SKM-1 (cell line): ENCODE measurements at regions not wholly inside any gene's neighbourhood (a gene's known extent, or its start where the extent isn't known, plus 50 kb on each side); places are given as distances from the start of the nearest gene placed in this dataset.
"Not testable (repeated sequence)": the region's sequence is repeated elsewhere in the genome, so short reads cannot be mapped to it uniquely, and the experiment has no call there.

ENCODE experiments used
- DNase-seq: peaks from one replicate; lab custom pipeline; 2025; ENCODE audit not compliant: unreplicated experiment; lab: John Stamatoyannopoulos, UW

GRCh38 chr9:3660936-3661335 lies 135.1 kb upstream of the RFX3 start:
- no peak for DNase-seq

GRCh38 chr9:3659647-3660046 lies 133.8 kb upstream of the RFX3 start:
- no peak for DNase-seq

GRCh38 chr9:3658964-3659363 lies 133.2 kb upstream of the RFX3 start:
- no peak for DNase-seq

DNA sequence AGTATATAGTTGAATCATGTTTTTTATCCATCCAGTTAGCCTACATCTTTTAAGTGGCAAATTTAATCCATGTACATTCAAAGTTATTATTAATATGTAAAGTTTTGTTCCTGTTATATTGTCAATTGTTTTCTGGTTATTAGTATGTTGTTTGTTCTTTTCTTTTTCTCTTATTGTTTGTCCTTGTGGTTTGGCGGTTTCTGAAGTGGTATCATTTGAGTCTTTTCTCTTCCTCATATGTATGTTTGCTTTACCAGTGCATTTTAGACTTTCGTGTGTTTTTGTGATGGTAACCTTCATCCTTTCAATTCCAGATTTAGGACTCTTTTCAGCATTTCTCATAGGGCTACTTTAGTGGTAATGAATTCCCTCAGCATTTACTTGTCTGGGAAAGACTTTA lies 130.4 kb upstream of the RFX3 start:
- DNase-seq, result no peak

GRCh38 chr9:3650994-3651622 lies 125.3 kb upstream of the RFX3 start:
- DNase-seq, result no peak

GRCh38 chr9:3648722-3649246 lies 123.0 kb upstream of the RFX3 start:
- DNase-seq, result no peak

DNA sequence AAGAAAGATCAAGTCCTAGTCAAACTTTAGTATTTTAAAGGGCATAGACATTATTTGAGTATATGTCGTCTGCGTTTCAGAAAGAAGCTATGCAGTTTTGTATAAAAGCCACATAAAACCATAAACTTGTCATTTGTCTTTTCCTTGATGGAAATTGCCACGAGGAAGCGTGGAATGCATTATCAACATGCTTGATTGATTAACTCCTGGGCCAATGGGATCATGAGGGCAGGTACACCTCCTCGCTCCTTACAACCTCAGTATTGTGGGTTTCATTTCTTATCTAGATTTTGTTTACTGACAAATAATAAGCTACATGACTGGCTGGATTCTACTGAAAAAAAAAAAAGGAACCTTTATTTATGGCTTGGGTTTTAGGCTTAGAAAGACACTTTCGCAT lies 122.5 kb upstream of the RFX3 start:
- no peak for DNase-seq

DNA sequence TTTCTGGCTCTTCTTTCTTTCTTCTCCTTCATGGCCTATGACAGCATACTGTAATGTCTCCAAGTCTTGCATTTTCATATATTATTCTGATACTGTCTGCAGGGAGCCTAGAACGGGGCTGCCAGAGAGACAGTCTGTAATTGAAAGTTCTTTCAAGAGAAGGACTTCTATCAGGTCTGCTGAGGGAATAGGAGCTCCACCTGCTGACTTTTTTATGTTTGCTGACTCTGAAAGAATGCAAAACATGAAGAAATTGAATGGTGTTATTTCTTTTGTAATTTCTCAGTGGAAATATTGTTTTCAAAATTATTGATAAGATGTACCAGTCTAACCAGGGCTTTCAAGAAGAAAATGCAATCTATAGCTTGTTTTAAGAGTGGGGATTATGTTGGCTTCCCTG lies 121.9 kb upstream of the RFX3 start:
- DNase-seq, result no peak

GRCh38 chr9:3646226-3646625 lies 120.4 kb upstream of the RFX3 start:
- DNase-seq, result no peak

GRCh38 chr9:3642075-3642474 lies 116.3 kb upstream of the RFX3 start:
- DNase-seq, result not testable (repeated sequence)

- DNase-seq, result no peak
These were observed 103.7 kb upstream of the RFX3 start for GRCh38 chr9:3629495-3629894.

DNA sequence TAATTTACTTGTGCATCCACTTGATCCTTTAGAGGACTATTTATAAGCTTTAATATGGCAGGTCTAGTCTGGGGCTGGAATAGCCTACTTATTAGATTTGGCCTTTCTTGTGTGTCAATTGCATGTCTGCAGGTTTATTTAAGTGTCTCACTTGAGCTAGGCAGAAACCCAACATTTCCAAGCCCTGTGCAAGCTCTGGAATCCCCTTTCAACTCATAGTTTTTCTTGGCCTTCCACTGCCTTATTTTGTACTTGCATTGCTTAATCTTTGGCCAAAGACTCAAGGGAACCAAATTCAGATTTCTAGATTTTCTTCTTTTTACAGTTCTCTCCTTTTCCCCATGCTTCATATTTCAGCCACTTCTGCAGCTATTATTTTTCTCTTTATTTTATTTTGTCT lies 102.4 kb upstream of the RFX3 start:
- DNase-seq, result no peak

GRCh38 chr9:3608011-3608410 lies 82.2 kb upstream of the RFX3 start:
- no peak for DNase-seq

DNA sequence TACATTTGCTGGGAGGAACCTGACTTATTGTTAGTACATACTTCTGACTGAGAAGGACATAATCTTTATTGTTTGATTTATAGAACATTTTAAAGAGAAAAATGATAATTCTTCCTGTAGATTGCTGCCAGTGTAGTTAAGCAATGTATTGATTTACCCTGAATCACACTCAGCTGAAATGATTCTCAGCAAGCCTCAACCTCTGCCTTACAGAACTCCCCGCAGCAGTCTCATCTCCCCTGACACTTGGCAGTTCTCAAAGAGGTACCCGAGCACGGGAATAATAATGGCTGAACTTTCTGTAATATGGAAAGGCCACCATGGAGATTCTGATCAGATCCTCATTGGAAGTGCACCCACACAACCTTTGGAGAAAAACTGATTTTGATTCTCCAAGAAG lies 74.9 kb upstream of the RFX3 start:
- DNase-seq, result no peak

DNA sequence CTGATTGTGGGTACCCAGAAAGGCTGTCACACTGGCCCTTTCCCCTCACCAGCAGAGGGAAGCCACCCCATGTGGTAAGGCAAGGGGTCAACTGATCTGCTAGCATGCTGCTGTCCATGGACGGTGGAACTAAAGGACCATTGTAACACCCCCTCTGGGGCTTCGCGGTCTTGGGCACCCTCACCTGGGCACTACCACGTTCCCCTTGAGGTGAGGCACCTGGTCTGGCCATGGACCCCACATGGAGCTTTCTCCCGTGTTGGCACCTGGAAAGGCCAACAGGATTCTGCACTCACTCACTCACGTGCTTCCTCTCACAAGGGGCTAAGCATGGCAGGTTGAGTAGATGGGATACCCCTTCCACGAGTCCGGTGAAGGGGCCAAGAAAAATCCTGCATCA lies 72.0 kb upstream of the RFX3 start:
- DNase-seq, result no peak

DNA sequence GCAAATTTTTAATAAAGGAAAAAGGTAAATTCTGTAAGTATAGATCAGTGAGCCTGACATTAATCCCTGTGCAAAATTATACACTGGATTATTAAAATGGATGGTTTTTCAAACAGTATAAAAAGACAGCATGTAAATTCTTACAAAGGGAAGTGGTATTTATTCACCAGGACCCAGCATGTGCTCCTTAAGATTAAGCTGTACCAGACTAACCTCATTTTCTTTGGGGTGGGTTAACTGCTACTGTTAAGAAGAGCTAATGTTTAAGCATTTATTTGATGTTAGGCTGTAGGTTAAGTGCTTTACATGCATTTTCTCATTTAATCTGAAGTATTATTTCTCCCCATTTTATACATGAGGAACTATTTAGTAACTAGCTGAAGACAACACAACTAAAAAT lies 60.3 kb upstream of the RFX3 start:
- no peak for DNase-seq

- DNase-seq, result no peak
These were observed 59.8 kb upstream of the RFX3 start for GRCh38 chr9:3585606-3586005.

DNA sequence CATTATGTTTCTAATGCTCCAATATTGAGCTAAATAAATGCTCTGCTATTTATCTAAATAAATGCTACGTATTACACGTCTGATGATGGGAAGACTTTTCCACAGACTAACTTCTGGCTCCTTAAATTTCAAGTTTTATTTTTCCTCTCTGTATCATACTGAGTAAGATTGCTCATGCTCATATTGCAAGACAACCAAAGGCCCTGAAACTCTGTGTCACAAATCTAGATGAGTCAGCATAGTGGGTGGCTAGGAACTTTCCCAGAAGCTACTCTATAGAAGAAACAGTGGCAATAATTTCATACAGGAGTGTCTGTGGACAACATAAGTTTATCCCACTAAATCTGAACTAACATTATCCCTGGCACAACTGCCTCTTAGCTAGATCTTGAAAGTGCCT lies 53.0 kb upstream of the RFX3 start:
- no peak for DNase-seq

- DNase-seq, result peak; percentile 94
These were observed 50.5 kb upstream of the RFX3 start for GRCh38 chr9:3576328-3576727.

DNA sequence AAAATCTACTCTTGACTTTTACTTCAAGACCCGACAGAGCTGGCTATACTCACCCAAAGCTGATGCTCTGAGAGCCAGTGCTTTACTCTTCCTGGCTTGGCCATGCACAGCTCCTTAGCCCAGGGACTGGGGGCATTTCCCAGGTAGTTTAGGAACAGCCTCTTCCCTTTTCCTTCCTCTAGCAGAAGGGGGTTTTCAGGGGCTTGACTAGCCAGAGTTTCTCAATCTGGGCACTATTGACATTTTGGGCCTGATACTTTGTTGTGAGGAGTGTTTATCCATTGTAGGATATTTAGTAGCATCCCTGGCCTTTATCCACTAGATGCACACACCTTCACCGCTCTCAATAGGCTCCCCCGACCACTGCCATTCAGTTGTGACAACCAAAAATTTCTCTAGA lies 50.0 kb upstream of the RFX3 start:
- DNase-seq, result no peak
